Gastrocnemius medialis (tissue), 4 donors: ENCODE measurements at regions not wholly inside any gene's neighbourhood (a gene's known extent, or its start where the extent isn't known, plus 50 kb on each side); places are given as distances from the start of the nearest gene placed in this dataset.

Experiments used
- ATAC-seq, 2 donors: fragments of 150-250 bp; one replicate each; pipeline ENCODE4 v1.9.1; 2016
- DNase-seq, 2 donors: peaks; one replicate each; pipeline ENCODE4 v3.0.0-alpha.2; 2019
- H3K27ac ChIP-seq, 4 donors: fragments of 200-600 bp; sonication (generic); 1 replicate in 1 of 4; 2 replicates in 3 of 4; pipeline ENCODE4 v1.5.1; 2016 to 2018; ENCODE audit warnings: mild to moderate bottlenecking in 2 of 4, moderate library complexity in 1 of 4
- H3K27me3 ChIP-seq, 3 donors: fragments of 200-600 bp; sonication (generic) in 2 of 3; 1 replicate in 1 of 3; 2 replicates in 2 of 3; pipeline versions ENCODE4 v1.5.1 to v1.6.0; 2016 to 2019; ENCODE audit warnings: mild to moderate bottlenecking in 1 of 3, moderate library complexity in 1 of 3
- H3K36me3 ChIP-seq, 2 donors: fragments of 200-600 bp; sonication (generic) in 1 of 2; one replicate each; pipeline ENCODE4 v1.5.1; 2017 to 2018
- H3K4me1 ChIP-seq, 2 donors: fragments of 200-600 bp; sonication (generic) in 1 of 2; one replicate each; pipeline ENCODE4 v1.5.1; 2016 to 2017; ENCODE audit warnings: mild to moderate bottlenecking in 2 of 2
- H3K4me3 ChIP-seq, 4 donors: fragments of 200-600 bp; sonication (generic) in 3 of 4; 1 replicate in 1 of 4; 2 replicates in 3 of 4; pipeline ENCODE4 v1.5.1; 2016 to 2019; ENCODE audit warnings: mild to moderate bottlenecking in 2 of 4
- H3K9me3 ChIP-seq, 3 donors: fragments of 200-600 bp; sonication (generic) in 2 of 3; 1 replicate in 1 of 3; 2 replicates in 2 of 3; pipeline ENCODE4 v1.5.1; 2016 to 2019
- POLR2A ChIP-seq, 2 donors: fragments of 450-650 bp; IDR thresholded peaks; one replicate each; pipeline ENCODE4 v1.6.1; 2017; ENCODE audit warnings: antibody characterized with exemption in 2 of 2, mild to moderate bottlenecking in 2 of 2, moderate library complexity in 2 of 2
- in situ Hi-C, 4 donors: fragments of 200-750 bp; cut with MboI; loops; one replicate each; pipeline versions ENCODE4 v1.15.0 to v1.8.0; 2017; ENCODE audit warnings: low sequenced_read_pairs in 4 of 4
- intact Hi-C: fragments of 100-400 bp; cut with DNase I; formaldehyde crosslinking; loops from one replicate; pipeline ENCODE4 v1.15.1; 2023; ENCODE audit warnings: low total_unique reads
- TF ChIP-seq, protein P1 (sequence below), 5 experiments: fragments of 450-650 bp in 3 of 5; fragments of 200-600 bp in 2 of 5; sonication (generic) in 2 of 5; IDR thresholded peaks in 4 of 5; conservative IDR thresholded peaks in 1 of 5; 1 replicate in 4 of 5; 2 replicates in 1 of 5; pipeline ENCODE4 v1.5.1; 2016 to 2019; ENCODE audit warnings: antibody characterized with exemption in 5 of 5, mild to moderate bottlenecking in 3 of 5, moderate library complexity in 3 of 5

DNA sequence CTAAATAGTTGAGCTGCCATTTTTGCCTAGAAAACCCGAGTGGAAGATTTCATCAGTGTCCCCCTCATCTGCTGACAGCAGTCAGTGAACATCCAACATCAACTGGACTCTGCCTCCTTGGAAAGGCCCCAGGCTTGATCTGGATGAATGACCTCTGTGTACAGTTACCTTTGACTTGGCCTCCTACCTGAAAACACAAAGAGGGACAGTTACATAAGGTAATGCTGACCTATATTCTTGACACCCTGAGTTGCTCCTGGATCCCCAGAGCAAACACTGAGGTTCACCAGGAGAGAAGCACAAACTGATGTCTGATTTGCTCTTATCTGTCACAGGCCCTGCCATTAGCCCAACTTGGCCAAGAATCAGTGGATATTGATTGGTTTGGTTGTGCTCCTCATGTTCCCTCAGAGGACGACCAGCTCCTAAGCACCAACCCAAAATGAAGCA is 138.9 kb downstream of the PROX1 start:
- no peaks in the 10 kb centered on the region for H3K27me3 ChIP-seq
- no peaks in the 10 kb centered on the region for H3K9me3 ChIP-seq
- DNase-seq (no peak), ATAC-seq (no peak)
- intact Hi-C loops = loop anchor here (10.0 kb wide), 1 partner anchor 882 kb away; no protein-coding TSS in a partner anchor
- no peaks in the 10 kb centered on the region for H3K36me3 ChIP-seq
- no peak for TF ChIP-seq POLR2A (IDR thresholded peaks at IDR 0.05)
- TF ChIP-seq, protein P1, sequence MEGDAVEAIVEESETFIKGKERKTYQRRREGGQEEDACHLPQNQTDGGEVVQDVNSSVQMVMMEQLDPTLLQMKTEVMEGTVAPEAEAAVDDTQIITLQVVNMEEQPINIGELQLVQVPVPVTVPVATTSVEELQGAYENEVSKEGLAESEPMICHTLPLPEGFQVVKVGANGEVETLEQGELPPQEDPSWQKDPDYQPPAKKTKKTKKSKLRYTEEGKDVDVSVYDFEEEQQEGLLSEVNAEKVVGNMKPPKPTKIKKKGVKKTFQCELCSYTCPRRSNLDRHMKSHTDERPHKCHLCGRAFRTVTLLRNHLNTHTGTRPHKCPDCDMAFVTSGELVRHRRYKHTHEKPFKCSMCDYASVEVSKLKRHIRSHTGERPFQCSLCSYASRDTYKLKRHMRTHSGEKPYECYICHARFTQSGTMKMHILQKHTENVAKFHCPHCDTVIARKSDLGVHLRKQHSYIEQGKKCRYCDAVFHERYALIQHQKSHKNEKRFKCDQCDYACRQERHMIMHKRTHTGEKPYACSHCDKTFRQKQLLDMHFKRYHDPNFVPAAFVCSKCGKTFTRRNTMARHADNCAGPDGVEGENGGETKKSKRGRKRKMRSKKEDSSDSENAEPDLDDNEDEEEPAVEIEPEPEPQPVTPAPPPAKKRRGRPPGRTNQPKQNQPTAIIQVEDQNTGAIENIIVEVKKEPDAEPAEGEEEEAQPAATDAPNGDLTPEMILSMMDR (IDR thresholded peaks at IDR 0.05 in 4 of 5, conservative IDR thresholded peaks at IDR 0.05 in 1 of 5) = no peak
- in situ Hi-C loops = loop anchor here (10.0 to 25.0 kb wide), 3 partner anchors 752 to 889 kb away; no protein-coding TSS in a partner anchor
- H3K4me3 ChIP-seq = no peak overlapping the region
- H3K4me1 ChIP-seq = no peaks in the 10 kb centered on the region
- H3K27ac ChIP-seq = no peak overlapping the region

- Histone ChIP-seq H3K9me3 (no peaks in the 10 kb centered on the region), H3K27me3 (no peaks in the 10 kb centered on the region), H3K4me1 (no peaks in the 10 kb centered on the region), H3K4me3 (no peak overlapping the region), H3K27ac (no peak overlapping the region), H3K36me3 (no peaks in the 10 kb centered on the region)
- no peak for ATAC-seq
- DNase-seq = no peak
- in situ Hi-C loops (loop anchor here (10.0 to 25.0 kb wide), 3 partner anchors 753 to 890 kb away; no protein-coding TSS in a partner anchor), intact Hi-C loops (loop anchor here (10.0 kb wide), 1 partner anchor 883 kb away; no protein-coding TSS in a partner anchor)
- TF ChIP-seq, protein P1 (IDR thresholded peaks at IDR 0.05 in 4 of 5, conservative IDR thresholded peaks at IDR 0.05 in 1 of 5) = no peak
- TF ChIP-seq POLR2A (IDR thresholded peaks at IDR 0.05) = no peak
Measured at GRCh38 chr1:214127705-214128104, 139.9 kb downstream of the PROX1 start.

- no peaks in the 10 kb centered on the region for H3K27me3 ChIP-seq
- ATAC-seq = no peak
- H3K27ac ChIP-seq = no peak overlapping the region
- H3K36me3 ChIP-seq = no peaks in the 10 kb centered on the region
- intact Hi-C loops (no loop called here), in situ Hi-C loops (loop anchor here in 3 of 4 donors (25.0 kb wide), 2 partner anchors 774 to 899 kb away; no protein-coding TSS in a partner anchor)
- no peak for DNase-seq
- H3K4me1 ChIP-seq = no peaks in the 10 kb centered on the region
- no peaks in the 10 kb centered on the region for H3K9me3 ChIP-seq
- H3K4me3 ChIP-seq = no peak overlapping the region
- no peak for TF ChIP-seq POLR2A (IDR thresholded peaks at IDR 0.05)
- TF ChIP-seq, protein P1 (IDR thresholded peaks at IDR 0.05 in 4 of 5, conservative IDR thresholded peaks at IDR 0.05 in 1 of 5) = no peak
Measured at GRCh38 chr1:214135886-214136285, 145.1 kb upstream of the SMYD2 start.

DNA sequence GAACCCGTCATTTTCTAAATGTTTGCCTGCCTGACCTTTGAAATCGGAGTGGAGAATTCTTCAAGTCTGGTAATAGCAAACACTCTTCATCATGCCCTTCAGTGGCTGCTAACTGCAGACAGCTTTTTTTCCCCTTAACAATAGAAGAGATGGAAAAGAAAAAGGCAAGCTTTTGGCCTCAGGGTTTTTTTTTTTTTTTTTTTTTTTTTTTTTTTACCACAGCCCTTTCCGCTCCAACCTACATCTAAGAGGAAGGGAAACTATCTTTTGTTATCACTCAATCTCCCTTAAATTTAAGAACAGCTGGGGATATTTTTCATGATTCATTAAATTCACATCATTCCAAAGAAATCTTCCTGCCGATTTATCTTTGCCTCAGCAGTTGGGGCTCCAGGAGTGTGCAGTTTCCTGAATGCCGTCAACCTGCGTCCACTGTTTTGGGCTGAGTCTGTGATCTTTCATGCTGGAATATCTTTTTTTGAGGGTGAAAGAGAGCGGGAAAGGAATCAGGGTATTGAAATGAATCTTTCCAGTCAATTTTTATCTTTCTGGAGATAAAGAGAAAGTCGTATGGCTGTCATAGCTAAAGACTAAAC is 144.5 kb upstream of the SMYD2 start:
- Histone ChIP-seq H3K36me3 (no peaks in the 10 kb centered on the region), H3K4me1 (no peaks in the 10 kb centered on the region), H3K4me3 (no peak overlapping the region), H3K9me3 (no peaks in the 10 kb centered on the region), H3K27ac (no peak overlapping the region), H3K27me3 (no peaks in the 10 kb centered on the region)
- ATAC-seq (no peak), DNase-seq (no peak)
- in situ Hi-C loops (loop anchor here in 3 of 4 donors (25.0 kb wide), 2 partner anchors 774 to 899 kb away; no protein-coding TSS in a partner anchor), intact Hi-C loops (no loop called here)
- no peak for TF ChIP-seq POLR2A (IDR thresholded peaks at IDR 0.05)
- TF ChIP-seq, protein P1 (IDR thresholded peaks at IDR 0.05 in 4 of 5, conservative IDR thresholded peaks at IDR 0.05 in 1 of 5) = no peak
